ENCODE measurements at regions not wholly inside any gene's neighbourhood (a gene's known extent, or its start where the extent isn't known, plus 50 kb on each side); places are given as distances from the start of the nearest gene placed in this dataset.
A peak's percentile ranks its signal among the peaks of the same experiment; 100 is the strongest.

GRCh38 chr2:158889135-158889853 is 79.1 kb upstream of the TANC1 start:
- Histone ChIP-seq H3K27ac (ENCODE audit: low read depth in 1 of 2, low read length in 1 of 2) (no peak overlapping the region), H3K4me3 (no peak overlapping the region), H3K36me3 (ENCODE audit: control insufficient read depth in 4 of 4, insufficient read depth in 4 of 4, low read length in 4 of 4) (no peaks in the 10 kb centered on the region), H3K4me1 (ENCODE audit: control insufficient read depth in 5 of 5, insufficient read depth in 5 of 5, low read length in 5 of 5) (no peaks in the 10 kb centered on the region), H3K27me3 (ENCODE audit: control insufficient read depth in 3 of 3, insufficient read depth in 3 of 3, low read length in 2 of 3) (no peaks in the 10 kb centered on the region), H3K9me3 (ENCODE audit: control insufficient read depth in 4 of 4, insufficient read depth in 3 of 4, low read length in 3 of 4) (no peaks in the 10 kb centered on the region), H3K9ac (ENCODE audit: insufficient read depth in 1 of 2, low read length in 2 of 2) (no peak overlapping the region)
- 89 to 95% methylated on average over 2 of the region's 2 CpGs for WGBS, 2 donors
- TF ChIP-seq CTCF (IDR thresholded peaks at IDR 0.05; ENCODE audit: control extremely low read depth, extremely low read depth), result no peak
- no peak for ATAC-seq (ENCODE audit: insufficient read depth, low FRiP score)
- DNase-seq, result no peak

- WGBS, 2 donors, result 95 to 98% methylated on average over 3 of the region's 3 CpGs
- no peak for ATAC-seq (ENCODE audit: insufficient read depth, low FRiP score)
- no peak for TF ChIP-seq CTCF (IDR thresholded peaks at IDR 0.05; ENCODE audit: control extremely low read depth, extremely low read depth)
Observed at GRCh38 chr2:158890296-158890905, 78.0 kb upstream of the TANC1 start.

GRCh38 chr2:158893026-158893425 is 75.4 kb upstream of the TANC1 start:
- DNase-seq (peak; percentile 49 to 67 (median 63)), ATAC-seq (ENCODE audit: insufficient read depth, low FRiP score) (no peak)
- H3K9ac ChIP-seq (ENCODE audit: insufficient read depth in 1 of 2, low read length in 2 of 2), result no peak overlapping the region
- H3K4me3 ChIP-seq, result no peak overlapping the region
- H3K9me3 ChIP-seq (ENCODE audit: control insufficient read depth in 4 of 4, insufficient read depth in 3 of 4, low read length in 3 of 4), result no peaks in the 10 kb centered on the region
- 73 to 83% methylated on average over 8 of the region's 8 CpGs for WGBS, 2 donors
- H3K27ac ChIP-seq (ENCODE audit: low read depth in 1 of 2, low read length in 1 of 2), result no peak overlapping the region
- no peaks in the 10 kb centered on the region for H3K27me3 ChIP-seq (ENCODE audit: control insufficient read depth in 3 of 3, insufficient read depth in 3 of 3, low read length in 2 of 3)
- H3K36me3 ChIP-seq (ENCODE audit: control insufficient read depth in 4 of 4, insufficient read depth in 4 of 4, low read length in 4 of 4), result no peaks in the 10 kb centered on the region
- no peak for TF ChIP-seq CTCF (IDR thresholded peaks at IDR 0.05; ENCODE audit: control extremely low read depth, extremely low read depth)
- peaks cover 0 to 3% (median 0%) of the 10 kb centered on the region in 5 donors for H3K4me1 ChIP-seq (ENCODE audit: control insufficient read depth in 5 of 5, insufficient read depth in 5 of 5, low read length in 5 of 5)

More at GRCh38 chr2:158890296-158890905, 78.0 kb upstream of the TANC1 start:
- H3K9ac ChIP-seq (ENCODE audit: insufficient read depth in 1 of 2, low read length in 2 of 2), result no peak overlapping the region
- no peak overlapping the region for H3K27ac ChIP-seq (ENCODE audit: low read depth in 1 of 2, low read length in 1 of 2)
- no peaks in the 10 kb centered on the region for H3K9me3 ChIP-seq (ENCODE audit: control insufficient read depth in 4 of 4, insufficient read depth in 3 of 4, low read length in 3 of 4)
- H3K27me3 ChIP-seq (ENCODE audit: control insufficient read depth in 3 of 3, insufficient read depth in 3 of 3, low read length in 2 of 3), result no peaks in the 10 kb centered on the region
- no peak for DNase-seq
- H3K4me3 ChIP-seq, result no peak overlapping the region
- no peaks in the 10 kb centered on the region for H3K4me1 ChIP-seq (ENCODE audit: control insufficient read depth in 5 of 5, insufficient read depth in 5 of 5, low read length in 5 of 5)
- H3K36me3 ChIP-seq (ENCODE audit: control insufficient read depth in 4 of 4, insufficient read depth in 4 of 4, low read length in 4 of 4), result no peaks in the 10 kb centered on the region

Measured in lung (tissue), 11 donors.